ENCODE measurements at regions not wholly inside any gene's neighbourhood (a gene's known extent, or its start where the extent isn't known, plus 50 kb on each side); places are given as distances from the start of the nearest gene placed in this dataset.
"Not testable (repeated sequence)": the region's sequence is repeated elsewhere in the genome, so short reads cannot be mapped to it uniquely, and the experiment has no call there.

DNA sequence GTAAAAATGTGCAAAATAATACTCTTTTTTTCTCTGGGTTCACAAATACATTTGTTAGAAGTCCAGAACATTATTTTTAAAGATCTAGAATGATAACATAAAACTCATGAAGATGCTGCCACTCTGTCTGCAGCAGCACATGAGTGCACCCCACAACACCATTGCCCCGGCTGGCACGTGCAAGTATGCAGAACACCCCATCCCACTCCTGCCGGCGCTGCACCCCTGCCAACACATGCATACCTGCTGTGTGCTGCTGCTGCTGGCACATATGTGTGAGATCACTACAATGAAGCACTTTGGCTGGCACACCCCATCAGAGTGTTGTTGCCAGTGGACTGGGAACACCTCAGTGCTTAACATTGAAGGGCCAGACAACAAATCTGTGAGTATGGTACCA lies 129.1 kb downstream of the CCT8L2 start:
- H3K4me1 ChIP-seq (ENCODE audit: control insufficient read depth, low read length); H3K9me2 ChIP-seq (replicated peaks; ENCODE audit: control insufficient read depth, low read length); H3K9me3 ChIP-seq (ENCODE audit: control insufficient read depth, insufficient read depth, low read length); H4K20me1 ChIP-seq (ENCODE audit: control insufficient read depth, insufficient read depth, low read depth, low read length); H3K4me3 ChIP-seq (ENCODE audit: low read length); H3K36me3 ChIP-seq (ENCODE audit: control insufficient read depth, low read length); H3F3A ChIP-seq (ENCODE audit: control insufficient read depth, insufficient read depth); H3K27ac ChIP-seq (ENCODE audit: low read depth, low read length); H3K4me2 ChIP-seq (ENCODE audit: low read length); H3K27me3 ChIP-seq (ENCODE audit: control insufficient read depth, low read length); H3K79me2 ChIP-seq (ENCODE audit: control insufficient read depth, low read length): not testable (repeated sequence)

DNA sequence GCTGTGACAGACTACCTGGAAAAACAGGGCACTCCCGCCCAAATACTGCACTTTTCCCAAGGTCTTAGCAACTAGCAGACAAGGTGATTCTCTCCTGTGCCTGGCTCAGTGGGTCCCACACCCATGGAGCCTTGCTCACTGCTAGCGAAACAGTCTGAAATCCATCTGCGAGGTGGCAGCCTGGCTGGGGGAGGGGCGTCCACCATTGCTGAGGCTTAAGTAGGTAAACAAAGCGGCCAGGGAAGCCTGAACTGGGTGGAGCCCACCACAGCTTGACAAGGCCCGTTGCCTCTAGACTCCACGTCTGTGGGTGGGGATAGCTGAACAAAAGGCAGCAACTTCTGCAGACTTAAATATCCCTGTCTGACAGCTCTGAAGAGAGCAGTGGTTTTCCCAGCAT lies 145.2 kb downstream of the CCT8L2 start:
- H3K27me3 ChIP-seq (ENCODE audit: control insufficient read depth, low read length); H3K4me2 ChIP-seq (ENCODE audit: low read length); H3K27ac ChIP-seq (ENCODE audit: low read depth, low read length); H3F3A ChIP-seq (ENCODE audit: control insufficient read depth, insufficient read depth); H3K36me3 ChIP-seq (ENCODE audit: control insufficient read depth, low read length); H3K9me3 ChIP-seq (ENCODE audit: control insufficient read depth, insufficient read depth, low read length); H3K4me3 ChIP-seq (ENCODE audit: low read length); H3K79me2 ChIP-seq (ENCODE audit: control insufficient read depth, low read length); H3K9me2 ChIP-seq (replicated peaks; ENCODE audit: control insufficient read depth, low read length); H4K20me1 ChIP-seq (ENCODE audit: control insufficient read depth, insufficient read depth, low read depth, low read length); H3K4me1 ChIP-seq (ENCODE audit: control insufficient read depth, low read length): not testable (repeated sequence)

DNA sequence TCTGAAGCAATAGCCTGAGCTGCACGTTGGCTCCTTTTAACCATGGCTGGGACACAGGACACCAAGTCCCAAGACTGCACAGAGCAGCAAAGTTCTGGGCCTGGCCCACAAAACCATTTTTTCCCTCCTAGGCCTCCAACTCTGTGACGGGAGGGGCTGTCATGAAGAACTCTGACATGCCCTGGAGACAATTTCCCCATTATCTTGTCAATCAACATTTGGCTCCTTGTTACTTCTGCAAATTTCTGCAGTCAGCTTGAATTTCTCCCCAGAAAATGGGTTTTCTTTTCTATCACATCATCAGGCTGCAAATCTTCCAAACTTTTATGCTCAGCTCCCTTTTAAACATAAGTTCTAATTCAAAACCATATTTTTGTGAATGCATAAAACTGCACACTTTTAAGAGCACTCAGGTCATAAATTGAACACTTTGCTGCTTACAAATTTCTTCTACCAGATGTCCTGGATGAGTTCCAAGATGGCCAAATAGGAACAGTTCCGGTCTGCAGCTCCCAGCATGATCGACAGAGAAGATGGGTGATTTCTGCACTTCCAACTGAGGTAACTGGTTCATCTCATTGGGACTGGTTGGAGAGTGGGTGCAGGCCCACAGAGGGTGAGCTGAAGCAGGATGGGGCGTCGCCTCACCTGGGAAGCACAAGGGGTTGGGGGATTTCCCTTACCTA lies 145.7 kb downstream of the CCT8L2 start:
- not testable (repeated sequence) for H3K36me3 ChIP-seq (ENCODE audit: control insufficient read depth, low read length); H4K20me1 ChIP-seq (ENCODE audit: control insufficient read depth, insufficient read depth, low read depth, low read length); H3K4me2 ChIP-seq (ENCODE audit: low read length); H3K27me3 ChIP-seq (ENCODE audit: control insufficient read depth, low read length); H3K4me3 ChIP-seq (ENCODE audit: low read length); H3K9me2 ChIP-seq (replicated peaks; ENCODE audit: control insufficient read depth, low read length); H3K27ac ChIP-seq (ENCODE audit: low read depth, low read length); H3K79me2 ChIP-seq (ENCODE audit: control insufficient read depth, low read length); H3K4me1 ChIP-seq (ENCODE audit: control insufficient read depth, low read length); H3K9me3 ChIP-seq (ENCODE audit: control insufficient read depth, insufficient read depth, low read length); H3F3A ChIP-seq (ENCODE audit: control insufficient read depth, insufficient read depth)

GRCh38 chr22:16441014-16441413 lies 151.6 kb downstream of the CCT8L2 start:
- not testable (repeated sequence) for H3K36me3 ChIP-seq (ENCODE audit: control insufficient read depth, low read length); H3K79me2 ChIP-seq (ENCODE audit: control insufficient read depth, low read length); H4K20me1 ChIP-seq (ENCODE audit: control insufficient read depth, insufficient read depth, low read depth, low read length); H3F3A ChIP-seq (ENCODE audit: control insufficient read depth, insufficient read depth); H3K4me1 ChIP-seq (ENCODE audit: control insufficient read depth, low read length); H3K9me2 ChIP-seq (replicated peaks; ENCODE audit: control insufficient read depth, low read length); H3K4me2 ChIP-seq (ENCODE audit: low read length); H3K27me3 ChIP-seq (ENCODE audit: control insufficient read depth, low read length); H3K27ac ChIP-seq (ENCODE audit: low read depth, low read length); H3K4me3 ChIP-seq (ENCODE audit: low read length); H3K9me3 ChIP-seq (ENCODE audit: control insufficient read depth, insufficient read depth, low read length)
- peak; percentile 33 for TF ChIP-seq CTCF (IDR thresholded peaks at IDR 0.05; ENCODE audit: low read depth, low read length, poor library complexity, severe bottlenecking)

GRCh38 chr22:16423476-16423875 lies 169.1 kb downstream of the CCT8L2 start:
- not testable (repeated sequence) for H3K9me2 ChIP-seq (replicated peaks; ENCODE audit: control insufficient read depth, low read length); H3K4me3 ChIP-seq (ENCODE audit: low read length); H3K36me3 ChIP-seq (ENCODE audit: control insufficient read depth, low read length); H4K20me1 ChIP-seq (ENCODE audit: control insufficient read depth, insufficient read depth, low read depth, low read length); H3F3A ChIP-seq (ENCODE audit: control insufficient read depth, insufficient read depth); H3K27ac ChIP-seq (ENCODE audit: low read depth, low read length); H3K4me2 ChIP-seq (ENCODE audit: low read length); H3K27me3 ChIP-seq (ENCODE audit: control insufficient read depth, low read length); H3K79me2 ChIP-seq (ENCODE audit: control insufficient read depth, low read length); H3K4me1 ChIP-seq (ENCODE audit: control insufficient read depth, low read length); H3K9me3 ChIP-seq (ENCODE audit: control insufficient read depth, insufficient read depth, low read length)

- H3K4me1 ChIP-seq (ENCODE audit: control insufficient read depth, low read length); H3K79me2 ChIP-seq (ENCODE audit: control insufficient read depth, low read length); H3K4me3 ChIP-seq (ENCODE audit: low read length); H3K9me3 ChIP-seq (ENCODE audit: control insufficient read depth, insufficient read depth, low read length); H3K9me2 ChIP-seq (replicated peaks; ENCODE audit: control insufficient read depth, low read length); H4K20me1 ChIP-seq (ENCODE audit: control insufficient read depth, insufficient read depth, low read depth, low read length); H3F3A ChIP-seq (ENCODE audit: control insufficient read depth, insufficient read depth); H3K36me3 ChIP-seq (ENCODE audit: control insufficient read depth, low read length); H3K27me3 ChIP-seq (ENCODE audit: control insufficient read depth, low read length); H3K27ac ChIP-seq (ENCODE audit: low read depth, low read length); H3K4me2 ChIP-seq (ENCODE audit: low read length): not testable (repeated sequence)
Observed at GRCh38 chr22:16417498-16417897, 175.1 kb downstream of the CCT8L2 start.

- not testable (repeated sequence) for H3K27me3 ChIP-seq (ENCODE audit: control insufficient read depth, low read length); H3K4me1 ChIP-seq (ENCODE audit: control insufficient read depth, low read length); H4K20me1 ChIP-seq (ENCODE audit: control insufficient read depth, insufficient read depth, low read depth, low read length); H3K27ac ChIP-seq (ENCODE audit: low read depth, low read length); H3K36me3 ChIP-seq (ENCODE audit: control insufficient read depth, low read length); H3F3A ChIP-seq (ENCODE audit: control insufficient read depth, insufficient read depth); H3K9me2 ChIP-seq (replicated peaks; ENCODE audit: control insufficient read depth, low read length); H3K9me3 ChIP-seq (ENCODE audit: control insufficient read depth, insufficient read depth, low read length); H3K79me2 ChIP-seq (ENCODE audit: control insufficient read depth, low read length); H3K4me3 ChIP-seq (ENCODE audit: low read length); H3K4me2 ChIP-seq (ENCODE audit: low read length)
Observed at GRCh38 chr22:16404639-16405038, 188.0 kb downstream of the CCT8L2 start.

DNA sequence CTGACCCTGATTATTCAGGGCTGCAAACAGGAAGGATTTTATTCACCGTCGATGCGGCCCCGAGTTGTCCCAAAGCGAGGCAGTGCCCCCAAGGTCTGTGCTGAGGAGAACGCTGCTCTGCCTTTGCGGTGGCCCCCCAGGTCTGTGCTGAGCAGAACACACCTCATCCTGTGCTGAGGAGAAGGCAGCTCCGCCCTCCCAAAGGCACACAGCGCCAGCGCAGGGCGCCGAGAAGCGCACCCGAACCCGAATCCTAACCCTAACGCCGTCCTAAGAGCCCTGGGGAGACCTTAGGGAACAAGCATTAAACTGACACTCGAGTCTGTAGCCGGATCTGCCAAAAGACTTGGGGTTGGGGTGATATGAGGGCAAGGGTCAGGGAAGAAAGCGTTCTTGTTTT lies 188.9 kb downstream of the CCT8L2 start:
- H3K36me3 ChIP-seq (ENCODE audit: control insufficient read depth, low read length); H3K4me1 ChIP-seq (ENCODE audit: control insufficient read depth, low read length); H3K9me3 ChIP-seq (ENCODE audit: control insufficient read depth, insufficient read depth, low read length); H3K4me2 ChIP-seq (ENCODE audit: low read length); H3K9me2 ChIP-seq (replicated peaks; ENCODE audit: control insufficient read depth, low read length); H3K4me3 ChIP-seq (ENCODE audit: low read length); H3K79me2 ChIP-seq (ENCODE audit: control insufficient read depth, low read length); H3K27me3 ChIP-seq (ENCODE audit: control insufficient read depth, low read length); H3K27ac ChIP-seq (ENCODE audit: low read depth, low read length); H3F3A ChIP-seq (ENCODE audit: control insufficient read depth, insufficient read depth); H4K20me1 ChIP-seq (ENCODE audit: control insufficient read depth, insufficient read depth, low read depth, low read length): not testable (repeated sequence)
